Bronchial epithelial cell (primary cell): ENCODE measurements at regions not wholly inside any gene's neighbourhood (a gene's known extent, or its start where the extent isn't known, plus 50 kb on each side); places are given as distances from the start of the nearest gene placed in this dataset.

Experiments
- DNase-seq: peaks from one replicate; pipeline ENCODE4 v3.0.0-alpha.2; 2010; ENCODE audit warnings: low read depth
- FAIRE-seq: peaks from 2 replicates; lab custom pipeline; 2011; peaks lifted over from hg19 to GRCh38; lab: Jason Lieb, UNC
- H3K27me3 ChIP-seq: 2 replicates; pipeline ENCODE4 v1.5.1; 2011; ENCODE audit warnings: low read length; ENCODE audit not compliant: control insufficient read depth, insufficient read depth
- H3K36me3 ChIP-seq: 2 replicates; pipeline ENCODE4 v1.5.1; 2011; ENCODE audit warnings: low read length; ENCODE audit not compliant: control insufficient read depth, insufficient read depth
- H3K4me3 ChIP-seq: 2 replicates; pipeline ENCODE4 v1.5.1; 2011; ENCODE audit warnings: mild to moderate bottlenecking, low read depth, low read length, control low read depth
- TF ChIP-seq, protein P1 (sequence below): IDR thresholded peaks from 2 replicates; pipeline ENCODE4 v1.5.1; 2011; ENCODE audit warnings: mild to moderate bottlenecking, moderate library complexity, low read length, control low read depth, inconsistent platforms; ENCODE audit not compliant: insufficient read depth, severe bottlenecking

DNA sequence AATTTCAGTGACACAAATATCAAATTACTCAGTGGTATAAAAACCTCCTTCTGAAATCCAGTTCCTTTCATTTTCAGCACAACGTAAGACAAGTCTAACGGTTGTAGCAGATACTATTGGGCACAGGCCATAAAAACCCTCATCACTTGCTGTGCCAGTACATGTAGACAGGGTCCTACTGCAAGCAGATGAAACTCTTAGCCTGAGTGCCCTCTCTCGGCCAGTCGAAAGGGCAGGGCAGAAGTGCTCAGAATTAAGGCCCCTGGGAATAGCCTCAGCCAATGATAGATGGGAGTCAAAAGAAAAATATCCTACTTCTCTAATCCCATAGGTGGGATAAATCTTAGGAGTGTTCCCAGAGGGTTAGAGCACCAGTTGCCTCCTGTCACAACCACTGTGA lies 168.5 kb upstream of the FER start:
- DNase-seq: no peak
- FAIRE-seq: no peak
- TF ChIP-seq, protein P1, sequence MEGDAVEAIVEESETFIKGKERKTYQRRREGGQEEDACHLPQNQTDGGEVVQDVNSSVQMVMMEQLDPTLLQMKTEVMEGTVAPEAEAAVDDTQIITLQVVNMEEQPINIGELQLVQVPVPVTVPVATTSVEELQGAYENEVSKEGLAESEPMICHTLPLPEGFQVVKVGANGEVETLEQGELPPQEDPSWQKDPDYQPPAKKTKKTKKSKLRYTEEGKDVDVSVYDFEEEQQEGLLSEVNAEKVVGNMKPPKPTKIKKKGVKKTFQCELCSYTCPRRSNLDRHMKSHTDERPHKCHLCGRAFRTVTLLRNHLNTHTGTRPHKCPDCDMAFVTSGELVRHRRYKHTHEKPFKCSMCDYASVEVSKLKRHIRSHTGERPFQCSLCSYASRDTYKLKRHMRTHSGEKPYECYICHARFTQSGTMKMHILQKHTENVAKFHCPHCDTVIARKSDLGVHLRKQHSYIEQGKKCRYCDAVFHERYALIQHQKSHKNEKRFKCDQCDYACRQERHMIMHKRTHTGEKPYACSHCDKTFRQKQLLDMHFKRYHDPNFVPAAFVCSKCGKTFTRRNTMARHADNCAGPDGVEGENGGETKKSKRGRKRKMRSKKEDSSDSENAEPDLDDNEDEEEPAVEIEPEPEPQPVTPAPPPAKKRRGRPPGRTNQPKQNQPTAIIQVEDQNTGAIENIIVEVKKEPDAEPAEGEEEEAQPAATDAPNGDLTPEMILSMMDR: no peak
- H3K4me3 ChIP-seq: no peak overlapping the region
- no peaks in the 10 kb centered on the region for H3K27me3 ChIP-seq
- no peaks in the 10 kb centered on the region for H3K36me3 ChIP-seq

DNA sequence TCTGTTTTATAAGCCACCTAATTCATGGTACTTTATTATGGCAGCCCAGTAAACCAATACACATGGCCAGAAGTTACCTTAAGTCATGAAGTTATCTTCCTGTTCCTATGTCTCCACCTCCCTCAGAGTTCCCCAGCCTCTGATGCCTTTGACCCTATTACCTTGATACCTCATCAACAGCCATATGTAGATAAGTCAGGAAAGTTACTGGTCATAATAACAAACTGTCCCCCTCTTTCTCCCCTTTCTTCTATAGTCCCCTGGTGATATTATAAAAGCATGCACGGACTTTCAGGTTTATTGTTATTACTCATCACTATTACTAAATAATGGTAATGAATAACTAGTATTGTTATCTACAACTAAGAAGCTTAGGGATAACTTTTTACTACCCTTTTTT lies 168.9 kb upstream of the FER start:
- TF ChIP-seq, protein P1: no peak
- H3K36me3 ChIP-seq: no peaks in the 10 kb centered on the region
- DNase-seq (no peak), FAIRE-seq (no peak)
- no peaks in the 10 kb centered on the region for H3K27me3 ChIP-seq
- no peak overlapping the region for H3K4me3 ChIP-seq

DNA sequence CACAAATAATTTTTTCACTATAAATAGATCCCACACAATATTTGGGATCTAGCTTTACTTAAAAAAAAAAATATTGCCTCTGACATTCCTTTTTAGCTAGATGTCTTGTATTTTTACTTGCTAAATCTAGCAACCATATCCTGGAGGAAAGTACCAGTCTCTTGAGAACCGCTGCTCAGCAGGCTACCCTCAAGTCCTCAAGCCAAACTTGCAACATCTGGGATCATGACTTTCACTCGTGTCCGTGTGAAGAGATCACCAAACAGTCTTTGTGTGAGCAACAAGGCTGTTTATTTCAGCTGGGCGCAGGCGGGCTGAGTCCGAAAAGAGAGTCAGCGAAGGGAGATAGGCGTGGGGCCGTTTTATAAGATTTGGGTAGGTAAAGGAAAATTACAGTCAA lies 180.3 kb upstream of the FER start:
- no peaks in the 10 kb centered on the region for H3K27me3 ChIP-seq
- FAIRE-seq (no peak), DNase-seq (no peak)
- no peak overlapping the region for H3K4me3 ChIP-seq
- TF ChIP-seq, protein P1: no peak
- no peaks in the 10 kb centered on the region for H3K36me3 ChIP-seq

DNA sequence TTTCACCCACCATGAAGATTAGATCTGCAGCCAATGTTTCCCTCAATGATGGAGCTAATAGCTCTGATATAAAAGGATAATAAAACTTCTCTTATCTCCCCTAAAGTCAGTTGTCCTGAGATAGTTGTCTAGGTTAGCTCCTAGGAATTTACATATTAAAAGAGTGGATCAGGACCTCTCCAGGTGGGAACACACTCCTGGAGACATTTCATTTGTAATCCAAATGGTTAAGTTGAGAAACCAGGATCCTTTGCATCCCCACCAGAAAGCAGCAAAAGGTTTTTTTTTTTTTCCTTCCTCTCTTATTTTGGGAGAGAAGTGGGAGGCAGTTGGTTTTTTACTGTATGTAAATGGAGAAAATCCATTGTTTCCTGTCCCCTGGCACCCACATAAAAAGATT lies 182.5 kb upstream of the FBXL17 start:
- H3K36me3 ChIP-seq: no peaks in the 10 kb centered on the region
- no peaks in the 10 kb centered on the region for H3K27me3 ChIP-seq
- H3K4me3 ChIP-seq: no peak overlapping the region
- DNase-seq: no peak
- no peak for FAIRE-seq
- TF ChIP-seq, protein P1: no peak

DNA sequence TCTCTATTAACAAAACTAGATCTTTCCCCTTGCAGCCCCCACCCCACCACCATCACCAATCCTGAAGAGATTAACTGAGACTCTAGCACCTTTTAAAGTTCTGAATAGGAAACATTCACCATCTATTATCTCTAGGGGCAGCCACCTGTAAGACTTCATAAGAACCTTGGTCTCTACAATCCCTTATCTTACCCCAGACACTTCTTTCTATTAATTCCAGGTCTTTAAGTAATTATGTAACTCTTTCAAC lies 180.2 kb upstream of the FBXL17 start:
- TF ChIP-seq, protein P1: no peak
- Histone ChIP-seq H3K36me3 (no peaks in the 10 kb centered on the region), H3K27me3 (no peaks in the 10 kb centered on the region), H3K4me3 (no peak overlapping the region)
- no peak for FAIRE-seq
- DNase-seq: no peak

DNA sequence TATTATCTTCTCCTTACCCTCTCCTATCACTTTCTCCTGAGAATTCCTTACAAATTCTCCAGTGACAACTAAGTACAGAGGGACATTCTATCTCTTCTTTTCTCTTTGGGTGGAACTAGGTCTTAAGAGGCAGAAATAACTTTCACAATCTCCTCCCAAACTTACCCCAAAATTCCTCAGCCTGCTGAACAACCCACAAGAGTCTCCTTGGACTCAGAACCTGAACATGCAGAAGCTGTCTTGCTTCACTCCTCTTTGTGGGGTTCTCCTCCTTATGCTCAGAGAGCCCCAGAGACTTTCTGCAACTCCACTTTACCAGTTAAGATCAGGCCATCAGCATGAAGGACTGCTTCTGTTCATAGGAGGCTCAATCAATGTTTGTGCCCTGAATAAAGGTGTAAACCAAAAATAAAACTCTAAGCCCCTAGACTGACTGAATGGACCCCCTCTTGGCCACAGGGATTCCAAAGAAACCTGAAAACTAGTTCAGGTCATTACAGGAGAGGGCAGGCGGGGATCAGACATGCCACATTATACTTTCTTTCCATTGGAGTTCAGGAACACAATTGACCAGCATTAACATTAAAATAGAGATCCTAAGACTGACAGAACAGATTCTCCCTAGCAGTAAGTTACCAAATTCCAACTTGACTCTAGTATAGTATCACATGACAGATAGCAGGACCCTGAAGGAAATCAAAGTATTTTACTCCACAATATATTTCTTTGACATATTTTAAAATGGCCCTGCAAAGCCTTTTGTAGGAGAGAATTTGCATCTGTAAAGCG lies 179.7 kb upstream of the FBXL17 start:
- DNase-seq (no peak), FAIRE-seq (no peak)
- Histone ChIP-seq H3K36me3 (no peaks in the 10 kb centered on the region), H3K4me3 (no peak overlapping the region), H3K27me3 (no peaks in the 10 kb centered on the region)
- TF ChIP-seq, protein P1: no peak
